Gastroesophageal sphincter (tissue), 4 donors: ENCODE measurements at regions not wholly inside any gene's neighbourhood (a gene's known extent, or its start where the extent isn't known, plus 50 kb on each side); places are given as distances from the start of the nearest gene placed in this dataset.

Source experiments
- ATAC-seq: fragments of 150-250 bp; one replicate; pipeline ENCODE4 v1.9.1; 2016; ENCODE audit warnings: mild to moderate bottlenecking, moderate library complexity
- H3K27ac ChIP-seq, 4 donors: fragments of 200-600 bp; sonication (generic) in 3 of 4; 1 replicate in 3 of 4; 2 replicates in 1 of 4; pipeline ENCODE4 v1.5.1; 2016 to 2019
- H3K27me3 ChIP-seq: fragments of 200-600 bp; sonication (generic); one replicate; pipeline ENCODE4 v1.5.1; 2019
- H3K36me3 ChIP-seq, 2 donors: fragments of 200-600 bp; sonication (generic); one replicate each; pipeline ENCODE4 v1.5.1; 2019; ENCODE audit warnings: control low read depth in 1 of 2
- H3K4me1 ChIP-seq, 3 donors: fragments of 200-600 bp; sonication (generic); 1 replicate in 2 of 3; 2 replicates in 1 of 3; pipeline ENCODE4 v1.5.1; 2016 to 2019; ENCODE audit warnings: control low read depth in 2 of 3
- H3K4me3 ChIP-seq, 2 donors: fragments of 200-600 bp; sonication (generic); one replicate each; pipeline ENCODE4 v1.5.1; 2019; ENCODE audit warnings: mild to moderate bottlenecking in 1 of 2, moderate library complexity in 1 of 2
- H3K9me3 ChIP-seq, 3 donors: fragments of 200-600 bp; sonication (generic); one replicate each; pipeline ENCODE4 v1.5.1; 2017 to 2019; ENCODE audit warnings: control low read depth in 2 of 3
- CTCF ChIP-seq, 4 experiments: fragments of 200-600 bp in 2 of 4; fragments of 450-650 bp in 2 of 4; sonication (generic) in 1 of 4; IDR thresholded peaks; one replicate each; pipeline ENCODE4 v1.5.1; 2017 to 2019; ENCODE audit warnings: antibody characterized with exemption in 4 of 4, mild to moderate bottlenecking in 2 of 4, moderate library complexity in 2 of 4
- EP300 ChIP-seq: sonication (generic); formaldehyde crosslinking; IDR thresholded peaks from one replicate; pipeline ENCODE4 v1.6.1; 2017; ENCODE audit warnings: antibody characterized with exemption, mild to moderate bottlenecking
- POLR2A ChIP-seq, 2 donors: fragments of 450-650 bp; IDR thresholded peaks; one replicate each; pipeline ENCODE4 v1.6.1; 2017; ENCODE audit warnings: antibody characterized with exemption in 2 of 2, mild to moderate bottlenecking in 2 of 2, moderate library complexity in 1 of 2
- POLR2AphosphoS5 ChIP-seq: sonication (generic); formaldehyde crosslinking; IDR thresholded peaks from one replicate; pipeline ENCODE4 v1.6.1; 2017; ENCODE audit warnings: antibody characterized with exemption
- WGBS, 2 donors: methylation state at CpG; one replicate each; pipeline ENCODE4 v1.1.5; 2018; ENCODE audit warnings: low coverage in 1 of 2; 5-methylcytosine and 5-hydroxymethylcytosine counted together

GRCh38 chr9:85212887-85213286 lies 528.9 kb downstream of the AGTPBP1 start:
- no peak overlapping the region for H3K4me3 ChIP-seq
- 45 to 47% methylated on average over 1 to 2 of the region's 2 CpGs for WGBS, 2 donors
- no peaks in the 10 kb centered on the region for H3K4me1 ChIP-seq
- TF ChIP-seq POLR2A (IDR thresholded peaks at IDR 0.05) (no peak), POLR2AphosphoS5 (no peak), CTCF (IDR thresholded peaks at IDR 0.05) (no peak), EP300 (no peak)
- no peaks in the 10 kb centered on the region for H3K9me3 ChIP-seq
- H3K27ac ChIP-seq = no peak overlapping the region
- no peaks in the 10 kb centered on the region for H3K27me3 ChIP-seq
- no peaks in the 10 kb centered on the region for H3K36me3 ChIP-seq
- ATAC-seq = no peak

GRCh38 chr9:85212209-85212608 lies 529.5 kb downstream of the AGTPBP1 start:
- ATAC-seq = no peak
- TF ChIP-seq POLR2A (IDR thresholded peaks at IDR 0.05) (no peak), EP300 (no peak), CTCF (IDR thresholded peaks at IDR 0.05) (no peak)
- Histone ChIP-seq H3K9me3 (no peaks in the 10 kb centered on the region), H3K4me3 (no peak overlapping the region), H3K27me3 (no peaks in the 10 kb centered on the region), H3K27ac (no peak overlapping the region), H3K36me3 (no peaks in the 10 kb centered on the region), H3K4me1 (no peaks in the 10 kb centered on the region)
- 17 to 35% methylated on average over 2 to 4 of the region's 4 CpGs for whole genome bisulfite sequencing, 2 donors

- ATAC-seq = no peak
- TF ChIP-seq CTCF (IDR thresholded peaks at IDR 0.05) (no peak), EP300 (no peak), POLR2A (IDR thresholded peaks at IDR 0.05) (no peak), POLR2AphosphoS5 (no peak)
Measured at GRCh38 chr9:85208666-85209065, 533.1 kb downstream of the AGTPBP1 start.

GRCh38 chr9:85204176-85204575 lies 534.6 kb downstream of the NTRK2 start:
- ATAC-seq = no peak
- 71 to 89% methylated on average over 3 of the region's 3 CpGs for WGBS, 2 donors
- H3K4me1 ChIP-seq = no peaks in the 10 kb centered on the region
- no peaks in the 10 kb centered on the region for H3K9me3 ChIP-seq
- H3K36me3 ChIP-seq = no peaks in the 10 kb centered on the region
- H3K27ac ChIP-seq = no peak overlapping the region
- TF ChIP-seq EP300 (no peak), POLR2A (IDR thresholded peaks at IDR 0.05) (no peak), CTCF (IDR thresholded peaks at IDR 0.05) (no peak), POLR2AphosphoS5 (no peak)
- no peak overlapping the region for H3K4me3 ChIP-seq
- no peaks in the 10 kb centered on the region for H3K27me3 ChIP-seq

More at GRCh38 chr9:85208666-85209065, 533.1 kb downstream of the AGTPBP1 start:
- no peaks in the 10 kb centered on the region for H3K9me3 ChIP-seq
- no peak overlapping the region for H3K27ac ChIP-seq
- H3K27me3 ChIP-seq = no peaks in the 10 kb centered on the region
- H3K36me3 ChIP-seq = no peaks in the 10 kb centered on the region
- H3K4me3 ChIP-seq = no peak overlapping the region
- 80 to 100% methylated on average over 1 of the region's 1 CpG for WGBS, 2 donors
- no peaks in the 10 kb centered on the region for H3K4me1 ChIP-seq

- H3K27ac ChIP-seq = no peak overlapping the region
- TF ChIP-seq POLR2AphosphoS5 = no peak
- no peak for TF ChIP-seq EP300
- TF ChIP-seq CTCF (IDR thresholded peaks at IDR 0.05) = no peak
- no peak for TF ChIP-seq POLR2A (IDR thresholded peaks at IDR 0.05)
- no peak for ATAC-seq
Measured at GRCh38 chr9:85202596-85202995, 533.1 kb downstream of the NTRK2 start.

More at GRCh38 chr9:85202596-85202995, 533.1 kb downstream of the NTRK2 start:
- Histone ChIP-seq H3K36me3 (no peaks in the 10 kb centered on the region), H3K4me1 (no peaks in the 10 kb centered on the region), H3K4me3 (no peak overlapping the region), H3K27me3 (no peaks in the 10 kb centered on the region), H3K9me3 (no peaks in the 10 kb centered on the region)
- 69% methylated on average over 3 of the region's 3 CpGs for WGBS, 2 donors
